SK-N-SH treated with all-trans-retinoic acid at 6 μM for 48 hours (cell line): ENCODE measurements at regions not wholly inside any gene's neighbourhood (a gene's known extent, or its start where the extent isn't known, plus 50 kb on each side); places are given as distances from the start of the nearest gene placed in this dataset.
"Not testable (repeated sequence)": the region's sequence is repeated elsewhere in the genome, so short reads cannot be mapped to it uniquely, and the experiment has no call there.

Source experiments
- ATAC-seq: fragments of 200-7000 bp; cut with Tn5 transposase; 3 replicates; pipeline ENCODE4 v1.9.1; 2020; ENCODE audit warnings: mild to moderate bottlenecking, moderate library complexity
- ARNTL ChIP-seq: fragments of 450-650 bp; formaldehyde crosslinking; IDR thresholded peaks from 2 replicates; pipeline ENCODE4 v1.5.0; 2020; ENCODE audit warnings: low read depth, mild to moderate bottlenecking, moderate library complexity, borderline replicate concordance
- BACH2 ChIP-seq: fragments of 250-450 bp; sonication (Bioruptor Pico); IDR thresholded peaks from 2 replicates; pipeline ENCODE4 v1.9.0; 2021; ENCODE audit warnings: mild to moderate bottlenecking, borderline replicate concordance
- CSDC2 ChIP-seq: fragments of 250-450 bp; sonication (Bioruptor Pico); IDR thresholded peaks from 2 replicates; pipeline ENCODE4 v1.5.0; 2020; ENCODE audit warnings: mild to moderate bottlenecking, moderate library complexity
- ISL1 ChIP-seq: fragments of 250-450 bp; sonication (Bioruptor Pico); IDR thresholded peaks from 2 replicates; pipeline ENCODE4 v2.1.2; 2022; ENCODE audit warnings: mild to moderate bottlenecking, moderate library complexity
- OSR1 ChIP-seq: fragments of 250-450 bp; sonication (Bioruptor Pico); IDR thresholded peaks from 2 replicates; pipeline ENCODE4 v1.8.0; 2022; ENCODE audit warnings: moderate library complexity, mild to moderate bottlenecking, inconsistent platforms
- PPARA ChIP-seq: fragments of 250-450 bp; sonication (Bioruptor Pico); IDR thresholded peaks from 2 replicates; pipeline ENCODE4 v1.5.0; 2020; ENCODE audit warnings: mild to moderate bottlenecking, borderline replicate concordance
- RARB ChIP-seq: fragments of 250-450 bp; sonication (Bioruptor Pico); IDR thresholded peaks from 2 replicates; pipeline ENCODE4 v1.8.0; 2021; ENCODE audit warnings: mild to moderate bottlenecking, moderate library complexity
- SNAI2 ChIP-seq: fragments of 250-450 bp; sonication (Bioruptor Pico); IDR thresholded peaks from 2 replicates; pipeline ENCODE4 v1.5.0; 2020; ENCODE audit warnings: mild to moderate bottlenecking, moderate library complexity
- TCF4 ChIP-seq: fragments of 250-450 bp; sonication (Bioruptor Pico); IDR thresholded peaks from 2 replicates; pipeline ENCODE4 v1.8.0; 2021; ENCODE audit warnings: mild to moderate bottlenecking, moderate library complexity, borderline replicate concordance
- TOX ChIP-seq: fragments of 250-450 bp; sonication (Bioruptor Pico); IDR thresholded peaks from 2 replicates; pipeline ENCODE4 v1.8.0; 2021; ENCODE audit warnings: mild to moderate bottlenecking, moderate library complexity, borderline replicate concordance
- ZC3H10 ChIP-seq: fragments of 250-450 bp; sonication (Bioruptor Pico); IDR thresholded peaks from 2 replicates; pipeline ENCODE4 v1.5.1; 2021; ENCODE audit warnings: mild to moderate bottlenecking, moderate library complexity
- ZFP3 ChIP-seq: fragments of 250-450 bp; sonication (Bioruptor Pico); IDR thresholded peaks from 2 replicates; pipeline ENCODE4 v1.5.0; 2020; ENCODE audit warnings: mild to moderate bottlenecking, moderate library complexity
- ZFP30 ChIP-seq: fragments of 450-650 bp; formaldehyde crosslinking; IDR thresholded peaks from 2 replicates; pipeline ENCODE4 v1.5.0; 2022; ENCODE audit warnings: mild to moderate bottlenecking, moderate library complexity
- ZNF565 ChIP-seq: fragments of 450-650 bp; formaldehyde crosslinking; conservative IDR thresholded peaks from 2 replicates; pipeline ENCODE4 v1.5.0; 2020; ENCODE audit warnings: low read depth, mild to moderate bottlenecking, moderate library complexity
- ZNF70 ChIP-seq: fragments of 450-650 bp; formaldehyde crosslinking; IDR thresholded peaks from 2 replicates; pipeline ENCODE4 v1.5.0; 2020; ENCODE audit warnings: mild to moderate bottlenecking, moderate library complexity
- ZNF8 ChIP-seq: fragments of 450-650 bp; formaldehyde crosslinking; IDR thresholded peaks from 2 replicates; pipeline ENCODE4 v1.5.0; 2020; ENCODE audit warnings: mild to moderate bottlenecking, moderate library complexity
- TF ChIP-seq, protein P1 (sequence below): fragments of 250-450 bp; sonication (Bioruptor Pico); IDR thresholded peaks from 2 replicates; pipeline ENCODE4 v1.5.0; 2020; ENCODE audit warnings: mild to moderate bottlenecking, moderate library complexity
- TF ChIP-seq, protein P2 (sequence below): fragments of 250-450 bp; sonication (Bioruptor Pico); IDR thresholded peaks from 2 replicates; pipeline ENCODE4 v1.5.1; 2020; ENCODE audit warnings: low read depth, mild to moderate bottlenecking, moderate library complexity
- TF ChIP-seq, protein P3 (sequence below): fragments of 250-450 bp; sonication (Bioruptor Pico); IDR thresholded peaks from 2 replicates; pipeline ENCODE4 v1.5.1; 2021; ENCODE audit warnings: mild to moderate bottlenecking, moderate library complexity
- TF ChIP-seq, protein P4 (sequence below): fragments of 250-450 bp; sonication (Bioruptor Pico); IDR thresholded peaks from 2 replicates; pipeline ENCODE4 v1.8.0; 2020; ENCODE audit warnings: mild to moderate bottlenecking, moderate library complexity, borderline replicate concordance

DNA sequence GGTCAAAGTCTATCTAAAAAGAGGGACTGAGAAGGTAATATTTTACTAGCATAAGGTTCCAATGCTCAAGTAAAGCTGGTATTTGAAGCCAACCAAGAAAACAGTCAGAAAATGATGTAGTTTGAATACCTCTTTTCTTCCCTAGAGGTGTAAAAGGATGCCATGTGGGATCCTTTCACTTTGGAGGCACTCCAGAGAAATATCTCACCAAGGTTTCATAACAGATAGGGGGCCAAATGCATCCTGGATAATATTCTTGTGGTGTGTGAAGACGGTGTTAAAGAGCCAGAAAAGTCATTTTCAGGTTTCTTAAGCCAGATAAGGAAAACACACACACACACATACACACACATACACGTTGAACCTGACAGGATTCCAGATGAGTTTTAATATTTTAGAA, 136.1 kb upstream of the PRKD1 start:
- ATAC-seq: no peak
- no peak for TF ChIP-seq RARB
- TF ChIP-seq, protein P1, sequence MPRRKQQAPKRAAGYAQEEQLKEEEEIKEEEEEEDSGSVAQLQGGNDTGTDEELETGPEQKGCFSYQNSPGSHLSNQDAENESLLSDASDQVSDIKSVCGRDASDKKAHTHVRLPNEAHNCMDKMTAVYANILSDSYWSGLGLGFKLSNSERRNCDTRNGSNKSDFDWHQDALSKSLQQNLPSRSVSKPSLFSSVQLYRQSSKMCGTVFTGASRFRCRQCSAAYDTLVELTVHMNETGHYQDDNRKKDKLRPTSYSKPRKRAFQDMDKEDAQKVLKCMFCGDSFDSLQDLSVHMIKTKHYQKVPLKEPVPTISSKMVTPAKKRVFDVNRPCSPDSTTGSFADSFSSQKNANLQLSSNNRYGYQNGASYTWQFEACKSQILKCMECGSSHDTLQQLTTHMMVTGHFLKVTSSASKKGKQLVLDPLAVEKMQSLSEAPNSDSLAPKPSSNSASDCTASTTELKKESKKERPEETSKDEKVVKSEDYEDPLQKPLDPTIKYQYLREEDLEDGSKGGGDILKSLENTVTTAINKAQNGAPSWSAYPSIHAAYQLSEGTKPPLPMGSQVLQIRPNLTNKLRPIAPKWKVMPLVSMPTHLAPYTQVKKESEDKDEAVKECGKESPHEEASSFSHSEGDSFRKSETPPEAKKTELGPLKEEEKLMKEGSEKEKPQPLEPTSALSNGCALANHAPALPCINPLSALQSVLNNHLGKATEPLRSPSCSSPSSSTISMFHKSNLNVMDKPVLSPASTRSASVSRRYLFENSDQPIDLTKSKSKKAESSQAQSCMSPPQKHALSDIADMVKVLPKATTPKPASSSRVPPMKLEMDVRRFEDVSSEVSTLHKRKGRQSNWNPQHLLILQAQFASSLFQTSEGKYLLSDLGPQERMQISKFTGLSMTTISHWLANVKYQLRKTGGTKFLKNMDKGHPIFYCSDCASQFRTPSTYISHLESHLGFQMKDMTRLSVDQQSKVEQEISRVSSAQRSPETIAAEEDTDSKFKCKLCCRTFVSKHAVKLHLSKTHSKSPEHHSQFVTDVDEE (CRISPR knock-in tag): no peak

DNA sequence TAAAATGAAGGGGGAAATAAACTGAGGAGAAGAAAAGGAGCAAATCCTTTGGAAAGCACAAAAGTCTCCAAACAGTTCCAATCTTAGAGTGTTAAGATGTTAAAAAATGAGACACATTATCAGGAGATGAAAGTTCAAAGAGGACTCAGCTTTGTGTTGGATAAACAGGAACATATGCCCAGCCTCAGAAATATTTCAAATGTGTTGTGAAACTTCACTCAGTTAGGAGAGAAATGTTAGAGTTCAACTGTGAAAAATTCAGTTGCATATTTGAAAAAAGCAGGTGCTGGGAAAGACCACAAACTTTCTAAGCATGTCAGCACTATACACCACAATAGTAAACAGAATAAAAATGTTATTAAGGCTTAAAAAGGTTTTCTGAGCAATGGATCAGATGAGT, 136.8 kb upstream of the PRKD1 start:
- no peak for ATAC-seq
- TF ChIP-seq ZNF70 (CRISPR knock-in tag): no peak
- TF ChIP-seq ZC3H10 (CRISPR knock-in tag): no peak
- no peak for TF ChIP-seq ZFP30
- TF ChIP-seq ZFP3 (CRISPR knock-in tag): no peak
- no peak for TF ChIP-seq BACH2 (CRISPR knock-in tag)
- no peak for TF ChIP-seq ZNF565
- TF ChIP-seq, protein P2, sequence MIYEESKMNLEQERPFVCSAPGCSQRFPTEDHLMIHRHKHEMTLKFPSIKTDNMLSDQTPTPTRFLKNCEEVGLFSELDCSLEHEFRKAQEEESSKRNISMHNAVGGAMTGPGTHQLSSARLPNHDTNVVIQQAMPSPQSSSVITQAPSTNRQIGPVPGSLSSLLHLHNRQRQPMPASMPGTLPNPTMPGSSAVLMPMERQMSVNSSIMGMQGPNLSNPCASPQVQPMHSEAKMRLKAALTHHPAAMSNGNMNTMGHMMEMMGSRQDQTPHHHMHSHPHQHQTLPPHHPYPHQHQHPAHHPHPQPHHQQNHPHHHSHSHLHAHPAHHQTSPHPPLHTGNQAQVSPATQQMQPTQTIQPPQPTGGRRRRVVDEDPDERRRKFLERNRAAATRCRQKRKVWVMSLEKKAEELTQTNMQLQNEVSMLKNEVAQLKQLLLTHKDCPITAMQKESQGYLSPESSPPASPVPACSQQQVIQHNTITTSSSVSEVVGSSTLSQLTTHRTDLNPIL (CRISPR knock-in tag): no peak
- no peak for TF ChIP-seq ZNF8 (CRISPR knock-in tag)
- TF ChIP-seq, protein P3, sequence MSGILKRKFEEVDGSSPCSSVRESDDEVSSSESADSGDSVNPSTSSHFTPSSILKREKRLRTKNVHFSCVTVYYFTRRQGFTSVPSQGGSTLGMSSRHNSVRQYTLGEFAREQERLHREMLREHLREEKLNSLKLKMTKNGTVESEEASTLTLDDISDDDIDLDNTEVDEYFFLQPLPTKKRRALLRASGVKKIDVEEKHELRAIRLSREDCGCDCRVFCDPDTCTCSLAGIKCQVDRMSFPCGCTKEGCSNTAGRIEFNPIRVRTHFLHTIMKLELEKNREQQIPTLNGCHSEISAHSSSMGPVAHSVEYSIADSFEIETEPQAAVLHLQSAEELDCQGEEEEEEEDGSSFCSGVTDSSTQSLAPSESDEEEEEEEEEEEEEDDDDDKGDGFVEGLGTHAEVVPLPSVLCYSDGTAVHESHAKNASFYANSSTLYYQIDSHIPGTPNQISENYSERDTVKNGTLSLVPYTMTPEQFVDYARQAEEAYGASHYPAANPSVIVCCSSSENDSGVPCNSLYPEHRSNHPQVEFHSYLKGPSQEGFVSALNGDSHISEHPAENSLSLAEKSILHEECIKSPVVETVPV (CRISPR knock-in tag): no peak
- TF ChIP-seq PPARA (CRISPR knock-in tag): no peak
- no peak for TF ChIP-seq TCF4 (CRISPR knock-in tag)
- no peak for TF ChIP-seq SNAI2 (CRISPR knock-in tag)
- no peak for TF ChIP-seq CSDC2
- TF ChIP-seq, protein P1 (CRISPR knock-in tag): no peak
- TF ChIP-seq, protein P4, sequence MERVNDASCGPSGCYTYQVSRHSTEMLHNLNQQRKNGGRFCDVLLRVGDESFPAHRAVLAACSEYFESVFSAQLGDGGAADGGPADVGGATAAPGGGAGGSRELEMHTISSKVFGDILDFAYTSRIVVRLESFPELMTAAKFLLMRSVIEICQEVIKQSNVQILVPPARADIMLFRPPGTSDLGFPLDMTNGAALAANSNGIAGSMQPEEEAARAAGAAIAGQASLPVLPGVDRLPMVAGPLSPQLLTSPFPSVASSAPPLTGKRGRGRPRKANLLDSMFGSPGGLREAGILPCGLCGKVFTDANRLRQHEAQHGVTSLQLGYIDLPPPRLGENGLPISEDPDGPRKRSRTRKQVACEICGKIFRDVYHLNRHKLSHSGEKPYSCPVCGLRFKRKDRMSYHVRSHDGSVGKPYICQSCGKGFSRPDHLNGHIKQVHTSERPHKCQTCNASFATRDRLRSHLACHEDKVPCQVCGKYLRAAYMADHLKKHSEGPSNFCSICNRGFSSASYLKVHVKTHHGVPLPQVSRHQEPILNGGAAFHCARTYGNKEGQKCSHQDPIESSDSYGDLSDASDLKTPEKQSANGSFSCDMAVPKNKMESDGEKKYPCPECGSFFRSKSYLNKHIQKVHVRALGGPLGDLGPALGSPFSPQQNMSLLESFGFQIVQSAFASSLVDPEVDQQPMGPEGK (CRISPR knock-in tag): no peak
- no peak for TF ChIP-seq ARNTL (CRISPR knock-in tag)
- no peak for TF ChIP-seq OSR1 (CRISPR knock-in tag)
- TF ChIP-seq RARB: no peak
- no peak for TF ChIP-seq ISL1 (CRISPR knock-in tag)
- no peak for TF ChIP-seq TOX

DNA sequence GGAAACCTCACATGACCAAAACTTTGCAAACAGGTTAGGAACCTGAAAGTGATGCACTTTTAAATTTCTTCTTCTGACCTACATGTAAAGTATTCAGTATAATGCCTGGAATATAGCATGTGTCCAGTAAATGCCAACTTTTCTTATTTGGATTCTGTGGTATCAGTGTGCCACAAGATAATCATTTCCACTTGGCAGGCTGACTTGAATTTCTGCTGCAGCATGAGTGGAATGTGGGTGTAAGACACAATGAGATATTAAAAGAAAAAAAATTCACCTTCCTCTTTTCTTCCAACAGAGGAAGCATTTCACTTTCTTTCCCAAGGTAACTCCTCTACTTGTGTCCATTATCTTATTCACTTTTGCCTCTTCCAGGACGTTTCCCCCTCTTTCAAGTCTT, 141.9 kb upstream of the PRKD1 start:
- no peak for TF ChIP-seq ZFP30
- no peak for ATAC-seq

DNA sequence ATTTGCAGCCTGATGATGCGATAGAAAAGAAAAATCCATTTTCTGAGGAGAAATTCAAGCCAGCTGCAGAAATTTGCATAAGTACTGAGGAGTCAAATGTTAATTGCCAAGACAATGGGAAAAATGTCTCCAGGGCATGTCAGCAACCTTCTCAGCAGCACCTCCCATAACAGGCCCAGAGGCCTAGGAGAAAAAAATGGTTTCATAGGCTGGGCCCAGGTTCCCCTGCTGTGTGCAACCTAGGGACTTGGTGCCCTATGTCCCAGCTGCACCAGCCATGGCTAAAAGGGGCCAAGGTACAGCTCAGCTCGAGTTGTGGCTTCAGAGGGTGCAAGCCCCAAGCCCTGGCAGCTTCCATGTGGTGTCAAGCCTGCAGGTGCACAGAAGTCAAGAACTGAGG, 144.8 kb upstream of the PRKD1 start:
- not testable (repeated sequence) for ATAC-seq
